ENCODE measurements at regions not wholly inside any gene's neighbourhood (a gene's known extent, or its start where the extent isn't known, plus 50 kb on each side); places are given as distances from the start of the nearest gene placed in this dataset.
A peak's percentile ranks its signal among the peaks of the same experiment; 100 is the strongest.

DNA sequence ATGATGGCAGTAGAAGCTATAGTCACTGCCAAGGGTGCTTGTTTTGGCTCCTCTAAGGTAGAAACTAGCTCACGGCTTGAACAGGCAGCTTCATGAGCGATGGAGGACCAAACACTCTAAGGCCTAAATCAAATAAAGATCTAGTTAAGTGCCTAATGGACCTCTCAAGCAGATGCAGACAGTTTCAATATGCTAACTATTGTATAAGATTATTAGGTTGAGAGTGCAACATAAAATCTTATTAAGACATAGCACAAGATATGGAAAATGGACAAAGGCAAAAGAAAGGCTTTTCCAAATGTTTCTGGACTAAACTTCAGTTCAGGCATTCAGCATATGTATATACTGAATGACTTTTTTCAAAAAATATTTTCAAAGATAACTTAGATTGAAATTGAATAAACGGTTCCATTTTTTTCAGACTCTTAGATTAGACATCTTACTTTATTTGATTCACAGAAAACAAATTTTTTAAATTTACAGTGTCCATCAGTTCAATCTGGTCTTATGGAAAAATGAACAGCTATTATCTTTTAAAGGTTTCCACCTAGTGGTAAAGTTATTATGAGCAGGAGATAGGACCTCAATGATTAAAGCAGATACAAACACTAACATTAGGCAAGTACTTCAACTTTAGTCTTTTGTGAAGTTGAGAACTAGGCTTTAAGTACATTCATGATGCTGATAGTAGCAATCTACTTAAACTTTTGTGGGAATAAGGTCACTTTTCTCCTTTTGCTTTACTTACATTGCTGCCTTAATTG, 1167.7 kb downstream of the MAT2B start:
- no peak overlapping the region for H3K27ac ChIP-seq (ENCODE audit: low read depth, low read length, poor library complexity, severe bottlenecking)
- intact Hi-C loops (cut with micrococcal nuclease; ENCODE audit: unreplicated experiment), result no loop called here
- H3K79me2 ChIP-seq (ENCODE audit: insufficient read depth, low read depth, low read length), result no peaks in the 10 kb centered on the region
- no peak overlapping the region for H3K4me2 ChIP-seq (ENCODE audit: low read length)
- TF ChIP-seq EZH2phosphoT487 (IDR thresholded peaks at IDR 0.05; ENCODE audit: borderline replicate concordance, low read depth, low read length), result no peak
- TF ChIP-seq, protein P1, sequence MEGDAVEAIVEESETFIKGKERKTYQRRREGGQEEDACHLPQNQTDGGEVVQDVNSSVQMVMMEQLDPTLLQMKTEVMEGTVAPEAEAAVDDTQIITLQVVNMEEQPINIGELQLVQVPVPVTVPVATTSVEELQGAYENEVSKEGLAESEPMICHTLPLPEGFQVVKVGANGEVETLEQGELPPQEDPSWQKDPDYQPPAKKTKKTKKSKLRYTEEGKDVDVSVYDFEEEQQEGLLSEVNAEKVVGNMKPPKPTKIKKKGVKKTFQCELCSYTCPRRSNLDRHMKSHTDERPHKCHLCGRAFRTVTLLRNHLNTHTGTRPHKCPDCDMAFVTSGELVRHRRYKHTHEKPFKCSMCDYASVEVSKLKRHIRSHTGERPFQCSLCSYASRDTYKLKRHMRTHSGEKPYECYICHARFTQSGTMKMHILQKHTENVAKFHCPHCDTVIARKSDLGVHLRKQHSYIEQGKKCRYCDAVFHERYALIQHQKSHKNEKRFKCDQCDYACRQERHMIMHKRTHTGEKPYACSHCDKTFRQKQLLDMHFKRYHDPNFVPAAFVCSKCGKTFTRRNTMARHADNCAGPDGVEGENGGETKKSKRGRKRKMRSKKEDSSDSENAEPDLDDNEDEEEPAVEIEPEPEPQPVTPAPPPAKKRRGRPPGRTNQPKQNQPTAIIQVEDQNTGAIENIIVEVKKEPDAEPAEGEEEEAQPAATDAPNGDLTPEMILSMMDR (conservative IDR thresholded peaks at IDR 0.05; ENCODE audit: low read length), result peak; percentile 65
- H2AFZ ChIP-seq (ENCODE audit: low read length), result no peak overlapping the region
- no peak overlapping the region for H3K4me3 ChIP-seq (ENCODE audit: low read depth, low read length, poor library complexity, severe bottlenecking)
- H3K36me3 ChIP-seq (ENCODE audit: insufficient read depth, low read length), result no peaks in the 10 kb centered on the region
- no peak for DNase-seq (ENCODE audit: low spot score)
- no peaks in the 10 kb centered on the region for H3K4me1 ChIP-seq (ENCODE audit: insufficient read depth, low read length, poor library complexity, severe bottlenecking)
- POLR2A ChIA-PET, result interaction anchor here (0.5 to 1.2 kb wide), 3 partner anchors 22 to 1970 kb away, joined by 3 to 5 read pairs (median 4); no protein-coding TSS in a partner anchor
- no peaks in the 10 kb centered on the region for H3K9me3 ChIP-seq (ENCODE audit: low read length)
- CTCF ChIA-PET (ENCODE audit: unreplicated experiment), result no interaction called here
- no TSS peak for BruUV-seq (replicated peaks)
- H3K9me2 ChIP-seq (ENCODE audit: insufficient read depth, low read length), result no peaks in the 10 kb centered on the region
- no peaks in the 10 kb centered on the region for H4K20me1 ChIP-seq (ENCODE audit: insufficient read depth, low read length)

GRCh38 chr5:164679461-164679860, 1174.0 kb downstream of the MAT2B start:
- no peak overlapping the region for H3K27ac ChIP-seq (ENCODE audit: low read depth, low read length, poor library complexity, severe bottlenecking)
- H4K20me1 ChIP-seq (ENCODE audit: insufficient read depth, low read length), result no peaks in the 10 kb centered on the region
- H2AFZ ChIP-seq (ENCODE audit: low read length), result no peak overlapping the region
- H3K4me3 ChIP-seq (ENCODE audit: low read depth, low read length, poor library complexity, severe bottlenecking), result no peak overlapping the region
- BruUV-seq (replicated peaks), result no TSS peak
- no peaks in the 10 kb centered on the region for H3K4me1 ChIP-seq (ENCODE audit: insufficient read depth, low read length, poor library complexity, severe bottlenecking)
- intact Hi-C loops (cut with micrococcal nuclease; ENCODE audit: unreplicated experiment), result no loop called here
- H3K36me3 ChIP-seq (ENCODE audit: insufficient read depth, low read length), result no peaks in the 10 kb centered on the region
- no peaks in the 10 kb centered on the region for H3K9me3 ChIP-seq (ENCODE audit: low read length)
- H3K79me2 ChIP-seq (ENCODE audit: insufficient read depth, low read depth, low read length), result no peaks in the 10 kb centered on the region
- no peak for DNase-seq (ENCODE audit: low spot score)
- CTCF ChIA-PET (ENCODE audit: unreplicated experiment), result no interaction called here
- no peaks in the 10 kb centered on the region for H3K9me2 ChIP-seq (ENCODE audit: insufficient read depth, low read length)
- POLR2A ChIA-PET, result no interaction called here
- TF ChIP-seq, protein P1 (conservative IDR thresholded peaks at IDR 0.05; ENCODE audit: low read length), result no peak
- H3K4me2 ChIP-seq (ENCODE audit: low read length), result no peak overlapping the region

DNA sequence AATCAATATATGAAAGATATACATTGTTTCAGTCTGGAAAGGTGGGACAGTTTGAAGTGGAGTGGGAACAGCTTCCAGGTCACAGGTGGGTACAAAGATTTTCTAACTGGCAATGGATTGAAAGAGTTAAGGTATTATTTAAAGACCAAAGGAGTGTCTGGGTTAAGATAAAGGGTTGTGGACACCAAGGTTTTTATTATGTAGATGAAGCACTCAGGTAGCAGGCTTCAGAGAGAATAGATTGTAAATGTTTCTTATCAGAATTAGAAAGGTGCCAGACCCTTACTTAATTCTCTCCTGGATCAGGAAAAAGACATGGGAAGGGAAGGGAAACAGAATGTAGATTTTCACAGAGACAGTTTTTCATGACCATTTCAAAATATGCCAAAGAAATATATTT, 1174.8 kb downstream of the MAT2B start:
- Histone ChIP-seq H3K4me1 (ENCODE audit: insufficient read depth, low read length, poor library complexity, severe bottlenecking) (no peaks in the 10 kb centered on the region), H3K4me3 (ENCODE audit: low read depth, low read length, poor library complexity, severe bottlenecking) (no peak overlapping the region), H4K20me1 (ENCODE audit: insufficient read depth, low read length) (no peaks in the 10 kb centered on the region), H3K36me3 (ENCODE audit: insufficient read depth, low read length) (no peaks in the 10 kb centered on the region), H2AFZ (ENCODE audit: low read length) (no peak overlapping the region), H3K9me3 (ENCODE audit: low read length) (no peaks in the 10 kb centered on the region), H3K27ac (ENCODE audit: low read depth, low read length, poor library complexity, severe bottlenecking) (no peak overlapping the region), H3K9me2 (ENCODE audit: insufficient read depth, low read length) (no peaks in the 10 kb centered on the region), H3K4me2 (ENCODE audit: low read length) (no peak overlapping the region), H3K79me2 (ENCODE audit: insufficient read depth, low read depth, low read length) (no peaks in the 10 kb centered on the region)
- CTCF ChIA-PET (ENCODE audit: unreplicated experiment), result no interaction called here
- TF ChIP-seq, protein P1 (conservative IDR thresholded peaks at IDR 0.05; ENCODE audit: low read length), result no peak
- no peak for TF ChIP-seq EZH2phosphoT487 (IDR thresholded peaks at IDR 0.05; ENCODE audit: borderline replicate concordance, low read depth, low read length)
- POLR2A ChIA-PET, result no interaction called here
- DNase-seq (ENCODE audit: low spot score), result no peak
- no TSS peak for BruUV-seq (replicated peaks)
- intact Hi-C loops (cut with micrococcal nuclease; ENCODE audit: unreplicated experiment), result no loop called here
